GM21786 (cell line): ENCODE measurements at regions not wholly inside any gene's neighbourhood (a gene's known extent, or its start where the extent isn't known, plus 50 kb on each side); places are given as distances from the start of the nearest gene placed in this dataset.

Experiments
- ATAC-seq: cut with Tn5 transposase; IDR thresholded peaks from one replicate; pipeline ENCODE4 v1.9.1; 2021; ENCODE audit not compliant: unreplicated experiment

DNA sequence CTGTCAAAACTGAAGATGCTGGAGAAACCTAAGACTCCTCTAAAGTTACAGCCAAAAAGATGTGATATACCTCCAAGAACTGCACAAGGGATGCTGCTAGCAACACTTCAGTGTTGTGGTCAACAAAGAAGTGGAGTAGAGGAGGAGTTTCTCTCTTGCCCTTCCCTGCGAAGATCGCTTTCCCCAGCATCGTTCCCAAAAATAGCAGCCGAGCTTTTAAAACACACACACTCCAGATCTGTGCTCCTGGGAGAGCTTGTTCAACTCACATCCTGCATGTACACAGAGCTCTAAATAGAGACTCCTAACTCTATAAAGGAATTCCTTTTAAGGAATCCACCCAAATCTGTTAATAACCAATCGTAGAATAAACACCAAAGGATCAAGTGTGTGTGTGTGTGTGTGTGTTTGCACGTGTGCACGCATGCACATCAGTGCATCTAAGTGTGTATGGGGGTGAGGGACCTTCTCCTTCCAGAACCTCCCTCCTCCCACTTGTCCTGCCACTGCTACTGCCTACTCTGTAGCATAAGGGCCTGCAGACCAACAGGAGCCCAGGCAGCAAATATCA is 58.5 kb downstream of the PSMG1 start:
- ATAC-seq: no peak

DNA sequence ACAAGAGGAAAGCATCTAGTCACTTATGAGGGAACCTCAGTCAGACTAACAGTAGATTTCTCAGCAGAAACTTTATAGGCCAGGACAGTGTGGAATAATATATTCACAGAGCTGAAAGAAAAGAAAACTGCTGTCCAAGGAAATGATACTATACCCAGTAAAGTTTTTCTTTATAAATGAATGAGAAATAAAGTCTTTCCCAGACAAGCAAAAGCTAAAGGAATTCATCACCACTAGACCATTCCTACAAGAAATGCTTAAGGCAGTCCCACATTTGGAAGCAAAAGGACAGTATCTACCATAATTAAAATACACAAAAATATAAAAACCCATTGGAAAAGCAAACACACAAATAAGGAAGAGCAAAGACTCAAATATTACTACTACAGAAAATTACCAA is 59.9 kb downstream of the PSMG1 start:
- no peak for ATAC-seq

DNA sequence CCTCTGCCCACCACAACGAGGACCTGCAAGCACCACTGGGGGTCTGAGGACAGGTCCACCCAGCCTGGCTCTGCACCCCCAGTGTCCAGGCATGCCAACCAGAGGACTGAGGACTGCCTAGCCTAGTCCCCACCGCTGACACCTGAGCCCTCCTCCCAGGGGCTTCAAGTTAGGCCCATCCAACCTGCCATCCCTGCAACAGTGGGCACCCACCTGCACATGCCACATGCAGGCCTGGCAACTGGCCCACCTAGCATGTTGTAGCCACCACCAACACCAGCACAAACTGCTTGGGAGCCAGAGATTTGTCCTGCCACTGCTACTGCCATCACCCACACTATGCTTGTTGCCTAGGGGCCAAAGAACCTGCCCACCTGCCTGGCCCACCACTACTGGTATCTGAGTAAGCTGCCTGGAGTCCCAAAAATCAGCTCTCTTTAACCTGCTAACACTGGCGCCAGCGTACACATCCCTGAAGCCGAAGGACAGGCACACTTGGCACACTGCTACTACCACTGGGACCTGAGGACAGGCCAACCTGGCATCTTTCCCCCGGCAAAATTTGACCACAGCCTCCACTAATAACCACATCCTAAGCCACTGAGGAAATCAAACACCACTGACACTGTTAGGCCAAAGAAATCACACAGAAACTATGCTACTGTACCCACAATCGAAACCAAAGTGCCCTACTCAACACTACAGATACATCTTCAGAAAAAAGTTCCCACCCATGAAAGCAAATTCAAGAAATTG is 61.5 kb downstream of the PSMG1 start:
- ATAC-seq: no peak

DNA sequence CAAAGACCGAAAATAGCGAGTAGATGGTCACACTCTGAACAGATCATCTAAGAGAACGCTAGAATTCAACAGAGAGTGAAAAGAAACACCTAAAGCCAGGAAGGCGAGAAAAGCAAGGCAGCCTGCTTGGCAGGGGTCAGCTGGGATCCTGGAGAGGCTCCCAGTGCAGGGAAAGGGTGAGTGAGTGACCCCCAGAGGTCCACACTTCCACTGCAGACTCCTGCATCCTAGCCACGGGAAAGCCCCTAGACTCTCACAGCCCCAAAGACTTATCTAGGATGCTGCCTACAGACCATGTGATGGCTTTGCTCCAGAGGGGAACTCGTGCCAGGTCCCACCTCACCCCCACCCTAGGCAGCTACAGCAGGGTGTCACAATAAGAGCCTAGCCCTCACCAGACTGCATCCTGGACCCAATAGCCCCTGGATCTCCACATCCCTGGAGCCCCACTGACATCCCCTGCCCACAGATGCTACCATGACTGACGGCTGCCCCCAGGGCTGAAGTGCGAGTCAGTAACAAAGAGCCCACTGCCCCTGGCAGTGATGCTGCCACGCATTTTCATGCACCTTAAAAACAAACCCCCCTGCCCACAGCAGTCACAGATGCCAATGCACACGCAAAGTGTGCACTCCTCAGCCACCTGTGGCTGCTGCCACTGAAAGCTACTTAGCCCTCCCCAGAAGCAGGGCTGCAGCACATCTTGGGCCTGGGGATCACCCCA is 62.2 kb downstream of the PSMG1 start:
- ATAC-seq: no peak

DNA sequence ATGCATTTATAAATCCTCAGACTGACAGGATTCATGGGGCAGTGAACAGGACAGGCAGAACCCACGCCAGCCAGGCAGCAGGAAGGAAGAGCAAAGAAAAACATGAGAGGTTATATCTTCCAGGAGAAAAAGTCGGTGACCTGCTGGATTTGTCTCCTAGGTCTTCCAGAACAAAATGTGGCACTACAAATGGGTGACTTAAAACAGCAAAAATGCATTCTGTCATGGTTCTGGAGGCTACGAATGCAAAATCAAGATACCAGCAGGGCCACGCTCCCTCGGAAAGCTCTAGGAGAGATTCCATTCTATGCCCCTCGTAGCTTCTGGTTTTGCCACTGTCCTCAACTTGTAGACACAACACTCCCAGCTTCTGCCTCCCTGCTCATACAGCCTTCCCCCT is 63.4 kb downstream of the PSMG1 start:
- no peak for ATAC-seq

DNA sequence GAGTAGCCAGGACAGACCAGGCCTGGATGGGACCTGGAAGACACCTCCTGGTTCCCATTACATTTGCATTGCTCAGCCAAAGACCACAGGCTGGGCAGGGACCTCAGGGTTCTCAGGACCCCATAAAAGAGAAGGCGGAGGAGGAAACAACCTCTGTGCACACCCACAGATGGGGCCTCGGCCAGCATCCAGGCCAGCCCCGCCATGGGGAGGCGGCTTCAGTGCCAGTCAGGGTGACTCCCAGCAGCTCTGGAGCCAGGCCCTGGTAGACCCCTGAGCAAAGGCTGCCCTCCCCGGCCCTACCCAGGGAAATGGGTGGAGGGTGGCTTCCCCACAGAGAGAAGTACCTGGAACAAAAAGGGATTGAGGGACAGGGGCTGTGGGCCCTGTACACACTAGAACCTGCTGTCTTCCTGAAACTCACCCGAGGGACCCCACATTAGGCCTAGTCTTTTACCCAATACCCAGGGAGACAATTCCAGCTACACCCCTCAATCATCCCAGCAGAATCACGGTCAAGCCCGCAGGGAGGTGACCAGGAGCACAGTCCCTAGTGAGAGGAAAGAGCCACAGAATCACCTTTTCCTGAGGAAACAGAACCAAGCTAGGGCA is 64.5 kb downstream of the PSMG1 start:
- no peak for ATAC-seq

DNA sequence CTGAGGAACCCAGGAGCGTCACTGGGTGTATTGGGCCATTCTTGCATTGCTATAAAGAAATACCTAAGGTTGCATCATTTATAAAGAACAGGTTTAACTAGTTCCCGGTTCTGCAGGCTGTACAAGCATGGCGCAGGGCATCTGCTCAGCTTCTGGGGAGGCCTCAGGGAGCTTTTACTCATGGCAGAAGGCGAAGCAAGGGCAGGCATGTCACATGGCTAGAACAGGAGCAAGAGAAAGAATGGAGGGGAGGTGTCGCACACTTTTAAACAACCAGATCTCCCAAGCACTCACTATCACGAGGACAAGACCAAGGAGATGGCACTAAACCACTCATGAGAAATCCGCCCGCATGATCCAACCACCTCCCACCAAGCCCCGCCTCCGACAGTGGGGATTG is 65.2 kb downstream of the PSMG1 start:
- no peak for ATAC-seq

DNA sequence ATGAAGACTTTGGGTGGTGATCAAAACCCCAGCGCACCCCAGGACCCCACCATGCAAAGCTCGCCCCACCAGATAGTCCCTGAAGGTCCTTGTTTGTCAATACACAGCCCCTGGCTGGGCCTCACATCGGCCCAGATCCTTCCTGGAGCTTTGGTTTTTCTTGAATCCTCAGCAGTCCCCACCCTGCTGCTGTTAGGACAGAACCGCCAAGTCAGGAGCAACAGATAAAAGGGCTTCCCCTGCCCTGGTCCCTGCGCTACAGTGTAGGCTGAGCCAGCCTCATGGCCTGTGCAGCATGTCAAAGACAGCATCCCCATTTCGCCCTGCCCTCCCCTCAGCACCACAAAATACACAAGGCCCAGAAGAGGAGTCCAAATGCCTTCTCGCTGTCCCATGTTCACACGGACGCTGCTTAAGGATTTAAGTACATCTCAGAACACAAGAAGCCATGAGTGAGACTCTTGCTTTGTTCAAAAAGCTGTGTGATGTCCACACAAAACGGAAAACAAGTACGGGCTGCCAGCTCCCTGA is 65.7 kb downstream of the PSMG1 start:
- ATAC-seq: no peak

DNA sequence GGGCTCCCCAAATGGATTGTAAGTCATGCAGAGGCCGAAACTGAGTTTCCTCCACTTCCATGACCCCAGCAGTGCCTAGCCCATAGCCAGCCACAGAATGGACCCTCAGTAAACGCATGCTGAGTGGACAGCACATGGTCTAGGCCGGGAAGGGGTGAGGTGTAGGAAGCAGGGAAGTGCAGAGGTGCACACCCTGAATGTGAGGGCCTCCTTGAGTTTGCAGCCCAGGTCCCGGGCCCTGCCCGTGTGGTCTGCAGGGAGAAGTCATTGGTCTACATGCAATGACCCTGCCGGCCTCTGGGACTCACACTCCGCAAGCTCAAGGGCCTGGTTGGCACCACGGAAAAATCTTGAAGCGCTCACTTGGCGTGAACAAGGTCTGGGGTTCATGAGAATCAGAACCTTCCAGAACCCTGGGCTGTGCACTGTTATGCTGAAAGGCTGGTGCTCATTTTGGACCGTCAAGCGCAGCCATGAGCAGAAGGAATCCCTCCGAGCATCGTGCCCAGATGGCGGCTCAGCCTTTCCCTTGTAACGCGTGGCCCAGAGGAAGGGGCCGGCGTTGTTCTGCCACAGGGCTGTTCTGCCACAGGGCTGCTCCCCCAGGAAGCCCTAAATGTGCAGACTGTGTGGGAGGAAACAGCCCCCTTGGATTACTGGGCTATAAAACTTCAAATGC is 66.4 kb downstream of the PSMG1 start:
- ATAC-seq: no peak

DNA sequence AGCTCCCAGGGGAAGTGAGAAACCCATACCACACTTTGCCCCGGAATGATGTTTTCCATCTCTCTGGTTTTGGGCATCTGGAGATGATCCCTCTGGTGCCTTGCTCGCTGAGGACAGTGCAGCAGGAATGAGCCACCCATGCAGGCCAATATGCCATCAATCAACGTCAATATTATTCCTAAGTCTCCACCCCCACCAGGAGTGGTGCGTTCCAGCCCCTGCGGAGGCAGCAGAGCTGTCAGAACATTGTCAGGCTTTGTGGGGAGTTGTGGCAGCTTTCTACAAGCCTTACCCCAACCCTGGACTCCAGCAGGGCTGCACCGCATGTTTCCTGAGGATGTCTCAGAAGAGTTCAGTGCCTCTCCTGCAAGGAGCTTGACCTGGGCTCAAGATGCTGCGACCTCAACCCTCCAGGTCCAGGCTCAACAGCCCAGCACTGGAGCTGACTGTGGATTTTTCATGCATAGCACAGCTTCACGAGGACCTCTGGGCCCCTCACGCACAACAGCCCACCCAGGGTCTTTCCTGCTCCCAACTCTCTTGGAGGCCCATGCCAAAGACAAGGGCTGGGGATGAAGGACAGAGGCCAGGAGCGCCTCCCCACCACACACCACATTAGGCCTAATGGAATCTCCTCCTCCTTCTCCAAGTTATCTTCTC is 67.5 kb downstream of the PSMG1 start:
- ATAC-seq: no peak

DNA sequence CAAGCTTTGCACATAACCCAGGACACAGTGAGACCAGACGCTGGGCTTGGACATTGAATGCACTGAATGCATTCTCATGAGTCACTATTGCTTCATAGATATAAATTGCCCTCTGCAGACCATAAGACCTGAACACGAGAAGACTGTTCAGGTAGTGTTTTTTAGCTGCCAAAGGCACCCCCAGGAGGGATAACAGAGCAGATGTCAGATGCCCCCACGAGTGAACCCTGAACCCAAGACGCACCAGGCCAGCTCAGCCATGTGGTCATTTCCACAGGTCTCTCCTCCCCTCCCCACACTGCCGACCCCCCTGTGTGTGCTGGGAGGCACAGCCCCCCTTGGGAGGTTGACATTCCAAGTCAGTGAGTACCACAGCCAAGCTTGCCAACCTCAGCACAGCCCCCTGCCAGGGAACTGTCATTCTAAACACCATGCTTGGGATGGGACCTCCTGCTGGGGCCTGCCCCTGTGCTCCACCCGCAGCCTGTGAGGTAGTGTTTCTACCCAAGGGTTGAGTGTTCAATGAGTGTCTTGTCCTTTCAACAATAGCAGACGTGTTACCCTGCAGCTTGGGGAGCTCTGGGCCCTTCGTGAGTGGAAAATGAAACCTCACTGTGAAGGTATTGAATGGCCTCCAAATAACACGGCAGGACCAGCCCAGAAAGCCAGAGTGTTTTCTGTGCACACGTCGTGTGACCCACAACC is 68.2 kb downstream of the PSMG1 start:
- ATAC-seq: no peak

DNA sequence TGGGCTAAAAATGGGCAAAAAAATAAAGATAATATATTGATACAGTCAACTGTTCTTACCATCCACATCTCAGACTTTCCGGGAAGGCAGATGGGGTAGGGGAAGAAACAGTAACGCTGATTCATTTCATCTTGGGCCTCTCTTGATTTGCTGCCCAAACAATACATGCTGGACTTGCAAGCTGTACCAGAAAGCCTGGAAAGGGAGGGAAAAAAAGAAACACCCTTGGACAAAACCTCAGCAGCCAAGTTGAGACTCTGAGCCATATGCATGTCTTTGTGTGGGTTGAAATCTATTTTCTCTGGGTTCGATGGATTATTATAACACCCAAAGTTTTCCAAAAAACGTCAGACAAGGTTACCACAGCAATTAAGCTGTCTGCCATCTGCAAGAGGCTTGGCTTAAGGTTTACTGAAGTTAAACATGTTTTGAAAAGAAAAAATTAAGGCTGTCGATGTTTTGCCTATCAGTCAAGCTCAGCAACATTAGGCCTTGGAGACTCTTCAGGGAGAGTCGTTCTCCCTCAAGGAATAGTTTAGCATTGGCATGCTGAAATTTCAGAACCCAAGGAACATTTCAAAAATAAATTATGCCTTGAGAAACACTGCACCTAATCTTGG is 71.2 kb downstream of the PSMG1 start:
- ATAC-seq: no peak

DNA sequence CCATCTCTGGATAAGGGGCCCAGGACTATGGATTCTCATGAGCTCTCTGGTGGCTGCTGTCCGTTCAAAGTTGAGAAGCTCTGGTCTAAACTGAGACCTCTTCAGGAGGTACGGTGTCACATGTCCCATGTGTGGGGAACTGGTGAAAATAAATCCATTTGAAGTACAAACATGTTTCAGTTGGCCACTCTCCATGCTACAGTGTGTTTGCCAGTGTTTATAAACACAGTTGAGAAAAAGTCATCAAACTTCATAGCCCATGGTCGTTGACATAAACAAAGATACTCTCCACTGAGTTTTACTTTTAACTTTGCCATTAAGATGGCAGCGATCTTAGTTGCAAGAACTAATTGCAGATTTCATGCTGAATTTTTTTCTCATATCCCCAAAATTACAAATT is 72.8 kb downstream of the PSMG1 start:
- ATAC-seq: no peak

DNA sequence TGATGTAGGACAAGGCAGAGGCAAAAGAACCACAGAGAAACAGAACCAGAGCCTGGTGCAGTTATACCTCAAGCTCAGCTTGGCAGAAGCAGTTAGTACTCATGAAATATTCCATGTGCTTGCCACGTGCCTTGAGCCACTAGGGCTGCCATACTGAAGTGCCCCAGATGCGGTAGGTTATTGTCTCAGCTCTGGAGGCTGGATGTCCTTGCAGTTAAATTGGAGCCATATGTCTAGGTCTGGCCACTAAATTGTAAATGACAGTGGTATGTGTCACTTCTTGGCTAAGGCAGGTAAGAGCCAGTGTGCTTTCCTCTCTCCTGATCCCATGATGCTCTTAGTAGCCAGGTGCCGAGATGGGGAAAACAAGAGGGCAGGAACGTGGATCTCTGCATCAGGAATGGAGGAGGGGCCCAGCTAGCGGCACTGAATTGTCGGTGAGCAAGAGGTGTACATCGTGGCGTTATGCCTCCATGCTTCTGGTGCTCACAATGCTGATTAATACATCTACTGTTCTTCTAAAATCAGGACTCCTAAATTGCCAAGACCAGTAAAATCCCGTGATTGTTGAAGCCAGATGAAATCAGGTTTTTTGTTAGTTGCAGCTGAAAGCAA is 73.5 kb downstream of the PSMG1 start:
- ATAC-seq: no peak

DNA sequence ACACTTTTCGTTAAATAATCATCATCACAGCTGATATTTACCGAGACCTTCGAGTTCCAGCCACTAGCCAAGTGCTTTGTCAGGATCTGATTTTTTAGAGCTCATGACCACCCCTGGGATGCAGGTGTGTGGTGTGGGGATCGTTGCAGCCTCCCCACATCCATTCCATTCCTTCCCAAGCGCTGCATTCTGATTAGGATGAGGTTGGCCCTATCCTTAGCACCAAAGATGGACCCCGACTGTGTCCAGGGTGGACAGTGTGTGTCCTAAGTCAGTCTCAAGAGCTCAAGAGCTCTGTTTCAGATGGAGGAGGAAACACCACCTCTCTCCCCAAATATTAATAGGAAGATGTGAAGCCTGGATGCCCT is 74.1 kb downstream of the PSMG1 start:
- ATAC-seq: no peak

DNA sequence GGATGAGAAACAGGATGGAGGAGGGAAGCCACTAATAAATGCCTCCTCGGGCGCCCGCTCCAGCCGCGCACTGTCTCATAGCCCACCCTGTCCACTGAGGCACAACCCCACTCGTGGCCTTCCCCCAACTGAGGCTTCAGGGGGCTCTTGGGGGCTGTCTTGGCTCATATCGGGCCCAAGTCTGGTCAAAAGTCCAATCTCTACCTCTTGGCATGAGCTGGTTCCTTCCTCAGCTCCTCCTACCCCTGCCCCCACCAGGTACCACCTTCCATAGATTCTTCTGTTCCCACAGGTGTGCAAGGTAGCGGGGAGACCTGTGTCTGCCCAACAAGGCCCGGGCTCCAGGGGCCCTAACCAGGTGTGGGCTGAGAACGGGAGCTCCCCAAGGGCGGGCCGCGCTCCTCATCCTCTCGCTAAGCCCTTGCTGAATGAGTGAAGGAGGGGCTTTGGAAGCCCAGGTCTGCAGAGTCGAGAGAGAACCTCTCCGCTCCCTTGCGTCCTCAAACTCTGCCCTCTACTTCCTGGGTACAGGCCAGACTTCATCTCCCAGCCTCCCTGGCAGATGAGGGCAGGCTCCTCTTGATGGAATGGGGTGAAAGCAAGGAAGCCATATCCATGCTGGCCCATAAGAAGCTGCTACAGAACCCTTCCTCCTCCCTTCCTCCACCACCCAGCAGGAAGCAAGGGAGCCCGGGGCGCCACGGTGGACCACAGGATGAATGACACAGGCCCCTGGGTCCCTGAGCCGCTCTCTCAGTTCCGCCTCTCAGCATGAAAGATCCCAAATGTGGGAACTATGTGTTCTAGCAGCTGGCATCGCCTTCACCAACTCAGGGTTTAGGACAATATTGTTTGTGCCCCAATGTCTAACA is 74.7 kb downstream of the PSMG1 start:
- no peak for ATAC-seq

DNA sequence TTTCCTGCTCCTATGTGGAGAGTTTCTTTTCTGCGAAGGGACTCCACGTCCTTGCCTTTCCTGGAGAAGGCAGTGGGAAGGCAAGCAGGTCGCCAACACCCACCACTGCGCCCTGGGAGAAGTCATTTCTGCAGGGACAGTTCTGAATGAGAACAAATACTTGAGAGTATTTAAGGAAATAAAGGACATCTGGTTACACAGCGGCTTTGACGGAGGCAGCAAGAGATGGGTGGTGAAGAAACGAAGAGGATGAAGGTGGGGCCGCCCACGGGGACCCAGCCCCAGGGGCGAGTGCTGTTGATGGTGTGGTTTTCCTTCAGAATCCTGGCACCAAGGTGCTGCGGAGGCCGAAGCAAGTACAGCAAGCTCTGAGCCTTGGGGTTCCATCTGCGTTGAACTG is 75.5 kb downstream of the PSMG1 start:
- no peak for ATAC-seq

DNA sequence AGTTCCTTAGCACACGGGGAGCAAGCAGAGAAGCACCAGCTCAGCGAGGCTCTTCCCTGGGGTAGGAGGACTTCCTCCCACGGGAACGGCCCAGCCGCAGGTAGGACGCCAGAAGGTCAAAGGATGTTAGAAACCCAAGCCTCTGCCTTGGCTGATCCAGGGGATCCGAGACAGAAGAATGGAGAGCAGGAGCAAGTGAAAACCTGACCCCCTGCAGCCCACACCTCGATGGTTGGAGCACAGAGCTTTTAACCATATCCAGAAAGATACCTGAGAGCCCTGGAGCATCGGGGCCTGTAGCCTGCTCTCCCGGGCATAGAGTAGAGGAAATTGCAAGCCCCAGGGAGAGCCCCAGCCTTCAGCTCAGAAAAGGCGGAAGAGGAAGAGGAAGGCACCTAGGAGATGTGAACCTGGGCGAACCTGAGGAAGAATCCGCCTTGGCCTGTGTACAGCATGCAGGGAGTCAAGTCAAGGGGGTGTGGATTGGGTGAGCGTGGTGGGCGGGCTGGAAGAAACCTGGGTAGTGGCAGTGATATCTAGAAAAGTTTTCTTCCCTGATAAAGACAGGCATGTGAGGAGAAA is 76.3 kb downstream of the PSMG1 start:
- no peak for ATAC-seq
